Type B pancreatic cell (in vitro differentiated cells): ENCODE measurements at regions not wholly inside any gene's neighbourhood (a gene's known extent, or its start where the extent isn't known, plus 50 kb on each side); places are given as distances from the start of the nearest gene placed in this dataset.

Source experiments
- DNase-seq: peaks from one replicate; pipeline ENCODE4 v3.0.0; 2021; ENCODE audit warnings: mixed read lengths; ENCODE audit not compliant: unreplicated experiment; ENCODE audit errors: extremely low spot score
- H3K27ac Mint-ChIP-seq: 2 replicates; pipeline ENCODE4 v1.8.0; 2021; ENCODE audit warnings: mild to moderate bottlenecking, mixed read lengths
- H3K27me3 Mint-ChIP-seq: 2 replicates; pipeline ENCODE4 v1.8.0; 2021; ENCODE audit warnings: mixed read lengths
- H3K36me3 Mint-ChIP-seq: 2 replicates; pipeline ENCODE4 v1.8.0; 2021; ENCODE audit warnings: mixed read lengths
- H3K4me1 Mint-ChIP-seq: one replicate; pipeline ENCODE4 v1.8.0; 2021; ENCODE audit warnings: mixed read lengths; ENCODE audit not compliant: unreplicated experiment
- H3K4me3 Mint-ChIP-seq: 2 replicates; pipeline ENCODE4 v1.8.0; 2021; ENCODE audit warnings: mild to moderate bottlenecking, mixed read lengths
- H3K9me3 Mint-ChIP-seq: 2 replicates; pipeline ENCODE4 v1.8.0; 2021; ENCODE audit warnings: mixed read lengths
- CTCF ChIP-seq: fragments of 200-600 bp; sonication (generic); conservative IDR thresholded peaks from 2 replicates; pipeline ENCODE4 v1.5.0; 2021; ENCODE audit warnings: antibody characterized with exemption, mild to moderate bottlenecking

- Mint-ChIP-seq H3K36me3 (no peaks in the 10 kb centered on the region), H3K27me3 (no peaks in the 10 kb centered on the region), H3K4me3 (no peak overlapping the region), H3K27ac (no peak overlapping the region), H3K9me3 (peaks cover 10% of the 10 kb centered on the region), H3K4me1 (no peaks in the 10 kb centered on the region)
- no peak for DNase-seq
- no peak for TF ChIP-seq CTCF
Measured at GRCh38 chrX:6708676-6709380, 173.9 kb upstream of the VCX3A start.

DNA sequence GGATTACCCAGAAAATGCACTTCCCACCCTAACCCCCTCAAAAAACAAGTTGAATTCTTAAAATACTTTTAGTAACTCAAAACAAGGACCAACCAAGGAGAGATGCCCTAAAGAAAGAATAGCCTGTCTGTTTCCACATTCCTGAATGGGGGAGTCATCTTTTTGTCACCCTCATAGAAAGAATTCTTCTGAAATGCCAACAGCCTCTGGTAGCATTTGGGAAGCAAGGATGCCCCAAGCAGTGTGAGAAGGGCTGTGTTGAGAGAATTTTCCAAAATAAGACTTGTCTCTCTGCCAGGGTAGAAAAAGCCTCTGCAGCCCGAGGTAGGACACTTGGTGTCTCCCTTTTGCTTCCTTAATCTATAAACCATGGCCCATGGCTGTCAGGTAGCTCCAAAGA lies 173.1 kb upstream of the VCX3A start:
- Mint-ChIP-seq H3K27ac (no peak overlapping the region), H3K27me3 (no peaks in the 10 kb centered on the region), H3K4me3 (no peak overlapping the region), H3K4me1 (no peaks in the 10 kb centered on the region), H3K36me3 (no peaks in the 10 kb centered on the region), H3K9me3 (peaks cover 10% of the 10 kb centered on the region)
- TF ChIP-seq CTCF = no peak
- DNase-seq = no peak

DNA sequence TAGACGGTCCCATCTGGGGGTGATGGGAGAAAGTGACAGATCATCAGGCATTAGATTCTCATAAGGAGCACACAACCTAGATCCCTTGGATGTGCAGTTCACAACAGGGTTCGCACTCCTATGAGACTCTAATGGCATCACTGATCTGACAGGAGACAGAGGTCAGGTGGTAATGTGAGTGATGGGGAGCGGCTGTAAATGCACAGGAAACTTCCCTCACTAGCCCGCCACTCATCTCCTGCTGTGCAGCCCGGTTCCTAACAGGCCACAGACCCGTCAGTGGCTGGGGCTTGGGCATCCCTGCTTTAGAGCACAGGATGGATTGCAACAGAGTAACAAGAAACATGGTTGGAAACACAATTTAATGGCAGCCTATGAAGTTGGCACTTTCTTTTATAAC lies 172.6 kb upstream of the VCX3A start:
- DNase-seq = no peak
- no peaks in the 10 kb centered on the region for H3K4me1 Mint-ChIP-seq
- H3K9me3 Mint-ChIP-seq = peaks cover 10% of the 10 kb centered on the region
- no peak for TF ChIP-seq CTCF
- no peak overlapping the region for H3K4me3 Mint-ChIP-seq
- H3K27ac Mint-ChIP-seq = no peak overlapping the region
- H3K27me3 Mint-ChIP-seq = no peaks in the 10 kb centered on the region
- H3K36me3 Mint-ChIP-seq = no peaks in the 10 kb centered on the region

DNA sequence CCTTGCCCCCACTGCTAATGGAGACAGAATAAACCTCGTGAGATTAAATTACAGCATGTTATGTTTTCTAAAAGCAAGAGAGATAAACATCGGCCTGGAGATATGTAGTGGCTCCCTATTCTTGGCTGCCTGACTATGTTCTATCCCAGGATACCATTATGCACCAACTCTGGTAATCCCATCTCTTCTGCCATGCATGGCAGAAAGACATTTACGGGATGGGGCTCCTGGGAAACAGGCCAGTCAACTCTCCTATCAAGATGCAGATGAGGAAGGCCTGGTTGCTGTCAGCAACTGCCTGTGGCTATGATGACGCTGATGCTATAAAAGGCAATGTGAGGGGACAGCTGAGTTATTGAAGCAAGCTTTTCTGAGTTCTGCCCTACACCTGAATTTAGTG lies 166.2 kb upstream of the VCX3A start:
- DNase-seq = no peak
- no peaks in the 10 kb centered on the region for H3K27me3 Mint-ChIP-seq
- H3K4me1 Mint-ChIP-seq = no peaks in the 10 kb centered on the region
- peaks cover 5% of the 10 kb centered on the region for H3K9me3 Mint-ChIP-seq
- no peaks in the 10 kb centered on the region for H3K36me3 Mint-ChIP-seq
- TF ChIP-seq CTCF = no peak
- H3K27ac Mint-ChIP-seq = no peak overlapping the region
- no peak overlapping the region for H3K4me3 Mint-ChIP-seq

GRCh38 chrX:6695717-6696116 lies 160.8 kb upstream of the VCX3A start:
- no peaks in the 10 kb centered on the region for H3K27me3 Mint-ChIP-seq
- peaks cover 18% of the 10 kb centered on the region for H3K4me1 Mint-ChIP-seq
- no peaks in the 10 kb centered on the region for H3K36me3 Mint-ChIP-seq
- DNase-seq = no peak
- H3K4me3 Mint-ChIP-seq = no peak overlapping the region
- no peak for TF ChIP-seq CTCF
- H3K9me3 Mint-ChIP-seq = peaks cover 5% of the 10 kb centered on the region
- no peak overlapping the region for H3K27ac Mint-ChIP-seq

DNA sequence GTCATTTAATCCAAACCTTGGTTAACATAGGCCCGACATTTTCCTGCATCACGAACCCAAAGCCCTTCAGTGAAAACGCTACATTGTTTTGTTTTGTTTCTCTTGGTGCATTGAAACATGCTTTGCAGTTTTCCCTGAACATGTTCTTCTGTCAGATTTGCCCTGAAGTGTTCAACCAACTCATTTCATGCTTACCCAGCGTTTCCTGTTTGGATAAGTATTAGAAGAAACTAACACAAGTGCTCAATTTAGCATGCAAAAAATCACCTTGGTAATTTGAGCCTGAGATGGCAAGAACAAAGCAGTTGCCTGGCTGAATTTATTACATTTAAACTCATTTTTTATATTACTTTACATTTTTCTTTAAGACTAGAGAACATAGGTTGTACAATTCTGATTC lies 160.1 kb upstream of the VCX3A start:
- Mint-ChIP-seq H3K4me3 (no peak overlapping the region), H3K4me1 (peaks cover 18% of the 10 kb centered on the region), H3K36me3 (no peaks in the 10 kb centered on the region), H3K27ac (no peak overlapping the region), H3K9me3 (peaks cover 5% of the 10 kb centered on the region), H3K27me3 (no peaks in the 10 kb centered on the region)
- DNase-seq = no peak
- no peak for TF ChIP-seq CTCF
